ENCODE measurements at regions not wholly inside any gene's neighbourhood (a gene's known extent, or its start where the extent isn't known, plus 50 kb on each side); places are given as distances from the start of the nearest gene placed in this dataset.

GRCh38 chr12:124096109-124096508 is 123.1 kb downstream of the ZNF664 start:
- Histone ChIP-seq H2AFZ (no peak overlapping the region), H3K4me3 (no peak overlapping the region), H3K9me2 (ENCODE audit: insufficient read depth) (no peaks in the 10 kb centered on the region), H3K27me3 (replicated peaks; ENCODE audit: insufficient read depth) (peaks cover 23% of the 10 kb centered on the region; the same call in 1 of the 2 replicates), H3K4me1 (ENCODE audit: insufficient read depth) (no peaks in the 10 kb centered on the region), H3K79me2 (ENCODE audit: insufficient read depth) (no peaks in the 10 kb centered on the region), H3K27ac (no peak overlapping the region), H3K4me2 (ENCODE audit: unreplicated experiment) (no peak overlapping the region), H4K20me1 (ENCODE audit: insufficient read depth) (no peaks in the 10 kb centered on the region), H3F3A (ENCODE audit: insufficient read depth) (no peaks in the 10 kb centered on the region), H3K9ac (no peak overlapping the region), H3K36me3 (ENCODE audit: low read depth) (no peaks in the 10 kb centered on the region), H3K9me3 (ENCODE audit: low read depth) (no peaks in the 10 kb centered on the region)
- no peak for DNase-seq
- 75 to 89% methylated on average over 15 of the region's 15 CpGs for WGBS, 2 experiments (ENCODE audit: low coverage in 1 of 2, low lambda C conversion rate in 2 of 2, missing lambda C conversion rate in 2 of 2)
- TF ChIP-seq EZH2phosphoT487 (IDR thresholded peaks at IDR 0.05; ENCODE audit: insufficient read depth, low read depth) (no peak), EZH2 (IDR thresholded peaks at IDR 0.05; ENCODE audit: insufficient read depth, poor library complexity, severe bottlenecking) (no peak)
- in situ Hi-C loops (cut with MboI), result no loop called here

- H3K4me2 ChIP-seq (ENCODE audit: unreplicated experiment), result no peak overlapping the region
- TF ChIP-seq EZH2 (IDR thresholded peaks at IDR 0.05; ENCODE audit: insufficient read depth, poor library complexity, severe bottlenecking) (no peak), EZH2phosphoT487 (IDR thresholded peaks at IDR 0.05; ENCODE audit: insufficient read depth, low read depth) (no peak)
- DNase-seq, result no peak
- H2AFZ ChIP-seq, result no peak overlapping the region
- no peaks in the 10 kb centered on the region for H3K79me2 ChIP-seq (ENCODE audit: insufficient read depth)
- in situ Hi-C loops (cut with MboI), result no loop called here
- no peaks in the 10 kb centered on the region for H3F3A ChIP-seq (ENCODE audit: insufficient read depth)
- no peaks in the 10 kb centered on the region for H3K9me2 ChIP-seq (ENCODE audit: insufficient read depth)
- H3K27ac ChIP-seq, result no peak overlapping the region
- H3K9ac ChIP-seq, result no peak overlapping the region
- no peaks in the 10 kb centered on the region for H3K4me1 ChIP-seq (ENCODE audit: insufficient read depth)
- WGBS, 2 experiments (ENCODE audit: low coverage in 1 of 2, low lambda C conversion rate in 2 of 2, missing lambda C conversion rate in 2 of 2), result 69 to 71% methylated on average over 10 of the region's 10 CpGs
- no peaks in the 10 kb centered on the region for H3K9me3 ChIP-seq (ENCODE audit: low read depth)
- no peaks in the 10 kb centered on the region for H4K20me1 ChIP-seq (ENCODE audit: insufficient read depth)
- peaks cover 23% of the 10 kb centered on the region; the same call in 1 of the 2 replicates for H3K27me3 ChIP-seq (replicated peaks; ENCODE audit: insufficient read depth)
- no peak overlapping the region for H3K4me3 ChIP-seq
- no peaks in the 10 kb centered on the region for H3K36me3 ChIP-seq (ENCODE audit: low read depth)
Observed at GRCh38 chr12:124096869-124097434, 123.9 kb downstream of the ZNF664 start.

GRCh38 chr12:124097701-124098100 is 124.7 kb downstream of the ZNF664 start:
- H3K4me2 ChIP-seq (ENCODE audit: unreplicated experiment), result no peak overlapping the region

GRCh38 chr12:124098101-124098757 is 125.2 kb downstream of the ZNF664 start:
- DNase-seq, result no peak
- WGBS, 2 experiments (ENCODE audit: low coverage in 1 of 2, low lambda C conversion rate in 2 of 2, missing lambda C conversion rate in 2 of 2), result 73 to 74% methylated on average over 14 of the region's 14 CpGs
- Histone ChIP-seq H2AFZ (no peak overlapping the region; the same call in 1 of the 2 replicates), H3K9me2 (ENCODE audit: insufficient read depth) (no peaks in the 10 kb centered on the region), H3K9me3 (ENCODE audit: low read depth) (no peaks in the 10 kb centered on the region), H3K4me3 (no peak overlapping the region), H3K27ac (no peak overlapping the region), H3K4me1 (ENCODE audit: insufficient read depth) (no peaks in the 10 kb centered on the region), H3K27me3 (replicated peaks; ENCODE audit: insufficient read depth) (peaks cover 23% of the 10 kb centered on the region; the same call in 1 of the 2 replicates), H3F3A (ENCODE audit: insufficient read depth) (no peaks in the 10 kb centered on the region), H3K4me2 (ENCODE audit: unreplicated experiment) (no peak overlapping the region), H3K9ac (no peak overlapping the region), H3K36me3 (ENCODE audit: low read depth) (no peaks in the 10 kb centered on the region), H4K20me1 (ENCODE audit: insufficient read depth) (no peaks in the 10 kb centered on the region), H3K79me2 (ENCODE audit: insufficient read depth) (no peaks in the 10 kb centered on the region)
- TF ChIP-seq EZH2 (IDR thresholded peaks at IDR 0.05; ENCODE audit: insufficient read depth, poor library complexity, severe bottlenecking) (no peak), EZH2phosphoT487 (IDR thresholded peaks at IDR 0.05; ENCODE audit: insufficient read depth, low read depth) (no peak)
- in situ Hi-C loops (cut with MboI), result no loop called here

More at GRCh38 chr12:124097701-124098100, 124.7 kb downstream of the ZNF664 start:
- H3F3A ChIP-seq (ENCODE audit: insufficient read depth), result no peaks in the 10 kb centered on the region
- WGBS, 2 experiments (ENCODE audit: low coverage in 1 of 2, low lambda C conversion rate in 2 of 2, missing lambda C conversion rate in 2 of 2), result 4 to 7% methylated on average over 7 of the region's 7 CpGs
- DNase-seq, result peak; percentile 8
- no peaks in the 10 kb centered on the region for H3K9me3 ChIP-seq (ENCODE audit: low read depth)
- no peaks in the 10 kb centered on the region for H3K4me1 ChIP-seq (ENCODE audit: insufficient read depth)
- in situ Hi-C loops (cut with MboI), result no loop called here
- no peak overlapping the region; the same call in 1 of the 2 replicates for H2AFZ ChIP-seq
- no peaks in the 10 kb centered on the region for H4K20me1 ChIP-seq (ENCODE audit: insufficient read depth)
- H3K27me3 ChIP-seq (replicated peaks; ENCODE audit: insufficient read depth), result peaks cover 23% of the 10 kb centered on the region; the same call in 1 of the 2 replicates
- H3K79me2 ChIP-seq (ENCODE audit: insufficient read depth), result no peaks in the 10 kb centered on the region
- no peak overlapping the region for H3K4me3 ChIP-seq
- TF ChIP-seq EZH2 (IDR thresholded peaks at IDR 0.05; ENCODE audit: insufficient read depth, poor library complexity, severe bottlenecking) (no peak), EZH2phosphoT487 (IDR thresholded peaks at IDR 0.05; ENCODE audit: insufficient read depth, low read depth) (no peak)
- no peak overlapping the region for H3K9ac ChIP-seq
- no peaks in the 10 kb centered on the region for H3K36me3 ChIP-seq (ENCODE audit: low read depth)
- no peak overlapping the region for H3K27ac ChIP-seq
- H3K9me2 ChIP-seq (ENCODE audit: insufficient read depth), result no peaks in the 10 kb centered on the region

Data from GM23248 (cell line).